ENCODE measurements at regions not wholly inside any gene's neighbourhood (a gene's known extent, or its start where the extent isn't known, plus 50 kb on each side); places are given as distances from the start of the nearest gene placed in this dataset.

DNA sequence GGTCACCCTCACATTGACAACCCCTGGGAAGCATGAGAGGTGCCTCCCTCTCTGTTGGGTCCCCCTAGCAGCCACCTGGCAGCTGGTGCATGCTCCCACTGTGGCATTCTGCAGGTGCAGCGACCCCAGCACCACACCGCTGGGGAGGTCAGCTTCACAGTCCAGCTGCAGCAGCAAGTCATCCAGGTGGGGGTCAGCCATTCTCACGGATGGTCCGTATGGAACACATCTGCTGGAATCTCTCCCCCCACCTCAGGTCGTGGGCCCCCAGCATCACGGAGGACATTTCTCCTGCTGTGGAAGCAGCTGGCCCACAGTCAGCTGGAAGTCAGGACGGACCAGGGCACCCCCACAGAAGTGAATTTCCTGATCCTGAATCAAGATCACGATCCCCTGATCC lies 201.3 kb downstream of the COG6 start:
- no peak overlapping the region for H3K4me3 ChIP-seq (ENCODE audit: low read length in 2 of 2)
- H3K4me1 ChIP-seq (ENCODE audit: control insufficient read depth, insufficient read depth, low read length), result no peaks in the 10 kb centered on the region
- H3K27ac ChIP-seq (ENCODE audit: low read length), result no peak overlapping the region
- no peaks in the 10 kb centered on the region for H3K27me3 ChIP-seq (ENCODE audit: control insufficient read depth in 1 of 2, insufficient read depth in 2 of 2, low read length in 2 of 2)
- H3K9me3 ChIP-seq (ENCODE audit: control insufficient read depth in 2 of 2, low read length in 2 of 2), result peaks cover 0 to 6% of the 10 kb centered on the region in 2 donors
- H3K9ac ChIP-seq (ENCODE audit: low read length in 2 of 2), result no peak overlapping the region
- no peaks in the 10 kb centered on the region for H3K36me3 ChIP-seq (ENCODE audit: control insufficient read depth in 2 of 2, insufficient read depth in 2 of 2, low read length in 2 of 2)

DNA sequence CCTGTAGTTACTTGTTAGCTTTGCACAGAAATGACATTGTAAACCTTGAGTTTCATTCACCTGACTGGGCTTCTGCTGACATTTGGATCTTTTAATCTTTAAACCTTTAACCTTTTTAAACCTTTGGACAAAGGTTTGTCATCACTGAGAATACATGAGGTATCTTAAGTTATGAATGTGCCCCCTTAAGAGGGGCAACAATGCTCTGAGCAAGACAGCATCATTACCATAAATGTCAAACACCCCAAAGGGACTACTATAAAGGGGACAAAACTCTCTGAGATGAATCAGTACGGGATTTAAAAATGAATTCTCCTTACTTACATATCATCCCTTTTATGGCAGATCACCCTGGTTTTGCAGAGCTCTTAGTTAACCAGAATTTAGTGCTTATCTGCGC lies 203.3 kb downstream of the COG6 start:
- Histone ChIP-seq H3K27ac (ENCODE audit: low read length) (no peak overlapping the region), H3K9ac (ENCODE audit: low read length in 2 of 2) (no peak overlapping the region), H3K4me3 (ENCODE audit: low read length in 2 of 2) (no peak overlapping the region), H3K9me3 (ENCODE audit: control insufficient read depth in 2 of 2, low read length in 2 of 2) (peaks cover 0 to 6% of the 10 kb centered on the region in 2 donors), H3K27me3 (ENCODE audit: control insufficient read depth in 1 of 2, insufficient read depth in 2 of 2, low read length in 2 of 2) (no peaks in the 10 kb centered on the region), H3K4me1 (ENCODE audit: control insufficient read depth, insufficient read depth, low read length) (no peaks in the 10 kb centered on the region), H3K36me3 (ENCODE audit: control insufficient read depth in 2 of 2, insufficient read depth in 2 of 2, low read length in 2 of 2) (no peaks in the 10 kb centered on the region)

DNA sequence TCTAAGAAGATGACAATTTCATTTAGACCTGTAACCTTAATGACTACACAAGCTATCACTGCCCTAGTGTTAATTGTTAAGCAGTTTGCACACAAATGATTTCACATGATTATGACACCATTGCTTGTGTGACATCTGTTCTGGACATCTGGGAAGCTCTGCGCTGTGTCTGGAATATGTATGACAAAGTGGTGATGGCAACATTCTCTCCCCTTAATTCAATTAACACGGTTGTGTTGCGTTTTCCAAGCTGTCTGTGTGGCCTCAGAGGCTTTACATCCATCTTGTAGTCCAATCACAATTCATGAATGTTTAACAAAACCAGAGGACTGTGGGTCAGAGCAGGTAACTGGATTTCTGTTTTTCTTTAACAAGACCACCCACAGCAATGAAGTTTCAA lies 204.4 kb downstream of the COG6 start:
- Histone ChIP-seq H3K36me3 (ENCODE audit: control insufficient read depth in 2 of 2, insufficient read depth in 2 of 2, low read length in 2 of 2) (no peaks in the 10 kb centered on the region), H3K9ac (ENCODE audit: low read length in 2 of 2) (no peak overlapping the region), H3K27ac (ENCODE audit: low read length) (no peak overlapping the region), H3K27me3 (ENCODE audit: control insufficient read depth in 1 of 2, insufficient read depth in 2 of 2, low read length in 2 of 2) (no peaks in the 10 kb centered on the region), H3K9me3 (ENCODE audit: control insufficient read depth in 2 of 2, low read length in 2 of 2) (peaks cover 0 to 6% of the 10 kb centered on the region in 2 donors), H3K4me3 (ENCODE audit: low read length in 2 of 2) (no peak overlapping the region), H3K4me1 (ENCODE audit: control insufficient read depth, insufficient read depth, low read length) (no peaks in the 10 kb centered on the region)

DNA sequence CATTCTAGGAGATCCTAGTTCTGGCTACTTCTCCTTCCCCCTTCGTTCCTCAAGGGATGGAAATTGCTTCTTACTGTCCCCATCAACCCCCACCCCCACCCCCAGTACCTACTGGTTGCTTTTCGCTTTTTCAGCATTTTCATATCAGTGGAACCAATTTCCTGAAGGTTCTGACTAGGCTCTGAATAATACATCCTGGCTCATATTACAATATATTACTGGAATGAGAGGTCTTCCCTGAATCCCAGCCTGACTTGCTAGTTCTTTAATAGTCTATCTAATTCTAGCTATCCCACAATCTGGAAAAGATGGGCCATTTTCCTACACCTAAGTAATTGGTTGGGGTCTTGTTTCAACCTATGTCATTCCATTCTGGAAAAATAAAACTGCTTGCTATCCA lies 207.4 kb downstream of the COG6 start:
- Histone ChIP-seq H3K4me3 (ENCODE audit: low read length in 2 of 2) (no peak overlapping the region), H3K36me3 (ENCODE audit: control insufficient read depth in 2 of 2, insufficient read depth in 2 of 2, low read length in 2 of 2) (no peaks in the 10 kb centered on the region), H3K4me1 (ENCODE audit: control insufficient read depth, insufficient read depth, low read length) (no peaks in the 10 kb centered on the region), H3K9ac (ENCODE audit: low read length in 2 of 2) (no peak overlapping the region), H3K9me3 (ENCODE audit: control insufficient read depth in 2 of 2, low read length in 2 of 2) (no peaks in the 10 kb centered on the region), H3K27ac (ENCODE audit: low read length) (no peak overlapping the region), H3K27me3 (ENCODE audit: control insufficient read depth in 1 of 2, insufficient read depth in 2 of 2, low read length in 2 of 2) (no peaks in the 10 kb centered on the region)

DNA sequence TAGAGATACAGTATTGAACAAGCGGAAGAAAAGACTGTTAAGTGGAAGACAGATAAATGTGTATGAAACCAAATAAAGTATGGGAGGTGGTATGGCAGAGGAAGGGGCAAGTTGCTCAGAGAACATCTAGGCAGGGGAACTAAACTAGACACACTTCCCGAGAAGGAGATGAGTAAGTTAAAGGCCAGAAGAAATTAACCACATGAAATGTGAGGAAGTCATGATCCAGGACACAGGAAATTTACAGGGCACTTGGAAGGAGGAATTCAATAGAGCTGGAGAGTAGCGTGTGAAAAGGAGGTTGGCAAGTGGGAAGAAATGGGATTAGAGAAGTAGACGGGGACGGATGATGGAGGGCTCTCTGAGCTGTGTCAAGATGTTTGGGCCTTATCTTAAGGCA lies 208.8 kb downstream of the COG6 start:
- Histone ChIP-seq H3K4me1 (ENCODE audit: control insufficient read depth, insufficient read depth, low read length) (no peaks in the 10 kb centered on the region), H3K9me3 (ENCODE audit: control insufficient read depth in 2 of 2, low read length in 2 of 2) (no peaks in the 10 kb centered on the region), H3K9ac (ENCODE audit: low read length in 2 of 2) (no peak overlapping the region), H3K27ac (ENCODE audit: low read length) (no peak overlapping the region), H3K36me3 (ENCODE audit: control insufficient read depth in 2 of 2, insufficient read depth in 2 of 2, low read length in 2 of 2) (no peaks in the 10 kb centered on the region), H3K27me3 (ENCODE audit: control insufficient read depth in 1 of 2, insufficient read depth in 2 of 2, low read length in 2 of 2) (peaks cover 0 to under 1% of the 10 kb centered on the region in 2 donors), H3K4me3 (ENCODE audit: low read length in 2 of 2) (no peak overlapping the region)

DNA sequence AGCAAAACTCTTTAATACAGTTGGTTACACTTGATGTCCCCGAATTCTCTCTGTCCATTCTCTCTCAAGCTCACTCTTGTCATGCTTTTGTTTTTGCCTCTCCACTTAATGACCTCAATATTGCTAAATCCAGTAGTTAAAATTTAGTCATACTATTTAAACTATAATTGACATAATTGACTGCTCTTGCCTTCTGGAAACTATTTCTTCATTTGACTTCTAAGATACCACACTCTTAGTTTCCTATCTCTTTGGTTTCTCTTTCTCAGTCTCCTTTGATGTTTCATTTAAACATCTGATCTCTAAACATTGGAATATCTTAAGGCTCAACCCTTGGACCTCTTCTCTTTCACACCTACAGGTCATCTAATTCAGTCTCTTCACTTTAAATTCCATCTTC lies 211.3 kb downstream of the COG6 start:
- H3K9ac ChIP-seq (ENCODE audit: low read length in 2 of 2), result no peak overlapping the region
- peaks cover 0 to 4% of the 10 kb centered on the region in 2 donors for H3K9me3 ChIP-seq (ENCODE audit: control insufficient read depth in 2 of 2, low read length in 2 of 2)
- no peak overlapping the region for H3K27ac ChIP-seq (ENCODE audit: low read length)
- peaks cover 0 to 4% of the 10 kb centered on the region in 2 donors for H3K27me3 ChIP-seq (ENCODE audit: control insufficient read depth in 1 of 2, insufficient read depth in 2 of 2, low read length in 2 of 2)
- H3K4me3 ChIP-seq (ENCODE audit: low read length in 2 of 2), result no peak overlapping the region
- no peaks in the 10 kb centered on the region for H3K36me3 ChIP-seq (ENCODE audit: control insufficient read depth in 2 of 2, insufficient read depth in 2 of 2, low read length in 2 of 2)
- no peaks in the 10 kb centered on the region for H3K4me1 ChIP-seq (ENCODE audit: control insufficient read depth, insufficient read depth, low read length)

DNA sequence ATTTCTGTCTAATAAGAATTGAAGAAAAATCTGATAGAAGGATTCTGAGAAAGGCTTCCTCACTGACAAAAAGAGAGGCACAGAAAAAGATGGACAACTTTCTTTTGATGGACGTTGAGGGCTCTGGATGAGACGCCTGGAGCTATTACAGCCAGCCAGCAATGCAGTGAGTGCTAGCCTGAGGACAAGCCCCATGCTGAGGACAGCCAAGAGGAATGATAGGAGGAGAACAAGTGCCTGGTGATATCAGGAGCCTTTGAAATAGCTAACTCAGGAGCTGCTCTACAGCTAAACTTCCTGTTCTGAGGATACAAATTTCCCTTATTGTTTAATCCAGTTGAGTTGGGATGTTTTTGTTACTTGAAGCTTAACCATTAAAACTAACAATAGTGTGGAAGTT lies 212.3 kb downstream of the COG6 start:
- Histone ChIP-seq H3K4me3 (ENCODE audit: low read length in 2 of 2) (no peak overlapping the region), H3K4me1 (ENCODE audit: control insufficient read depth, insufficient read depth, low read length) (no peaks in the 10 kb centered on the region), H3K9ac (ENCODE audit: low read length in 2 of 2) (no peak overlapping the region), H3K27me3 (ENCODE audit: control insufficient read depth in 1 of 2, insufficient read depth in 2 of 2, low read length in 2 of 2) (peaks cover 0 to 4% of the 10 kb centered on the region in 2 donors), H3K27ac (ENCODE audit: low read length) (no peak overlapping the region), H3K9me3 (ENCODE audit: control insufficient read depth in 2 of 2, low read length in 2 of 2) (peaks cover 0 to 4% of the 10 kb centered on the region in 2 donors), H3K36me3 (ENCODE audit: control insufficient read depth in 2 of 2, insufficient read depth in 2 of 2, low read length in 2 of 2) (no peaks in the 10 kb centered on the region)

DNA sequence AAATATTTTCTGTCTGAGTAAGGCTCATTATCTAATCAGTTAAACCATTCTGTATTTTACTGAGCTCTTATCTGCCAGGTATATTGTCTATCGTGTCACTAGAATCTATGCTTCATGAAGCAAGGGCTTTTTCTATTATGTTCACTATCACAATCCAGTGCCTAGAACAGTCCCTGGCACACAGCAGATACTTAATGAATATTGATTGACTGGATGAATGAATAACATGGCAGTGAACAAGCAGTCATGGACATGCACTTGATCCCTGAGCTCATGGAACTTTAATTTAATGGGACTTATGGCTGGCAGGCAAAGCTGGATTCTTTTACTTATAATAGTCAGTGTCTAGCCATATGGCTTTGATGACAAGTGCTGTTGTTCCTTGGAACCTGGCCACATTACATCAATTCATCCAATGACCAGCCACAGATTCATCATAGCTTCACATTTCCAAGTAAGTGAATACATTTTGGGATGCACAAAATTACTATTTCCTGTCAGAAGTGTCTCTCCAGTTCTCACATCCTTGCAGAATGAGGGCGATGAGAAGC lies 214.8 kb downstream of the COG6 start:
- Histone ChIP-seq H3K36me3 (ENCODE audit: control insufficient read depth in 2 of 2, insufficient read depth in 2 of 2, low read length in 2 of 2) (no peaks in the 10 kb centered on the region), H3K27ac (ENCODE audit: low read length) (no peak overlapping the region), H3K4me3 (ENCODE audit: low read length in 2 of 2) (no peak overlapping the region), H3K4me1 (ENCODE audit: control insufficient read depth, insufficient read depth, low read length) (no peaks in the 10 kb centered on the region), H3K27me3 (ENCODE audit: control insufficient read depth in 1 of 2, insufficient read depth in 2 of 2, low read length in 2 of 2) (peaks cover 0 to 4% of the 10 kb centered on the region in 2 donors), H3K9ac (ENCODE audit: low read length in 2 of 2) (no peak overlapping the region), H3K9me3 (ENCODE audit: control insufficient read depth in 2 of 2, low read length in 2 of 2) (peaks cover 0 to 4% of the 10 kb centered on the region in 2 donors)

DNA sequence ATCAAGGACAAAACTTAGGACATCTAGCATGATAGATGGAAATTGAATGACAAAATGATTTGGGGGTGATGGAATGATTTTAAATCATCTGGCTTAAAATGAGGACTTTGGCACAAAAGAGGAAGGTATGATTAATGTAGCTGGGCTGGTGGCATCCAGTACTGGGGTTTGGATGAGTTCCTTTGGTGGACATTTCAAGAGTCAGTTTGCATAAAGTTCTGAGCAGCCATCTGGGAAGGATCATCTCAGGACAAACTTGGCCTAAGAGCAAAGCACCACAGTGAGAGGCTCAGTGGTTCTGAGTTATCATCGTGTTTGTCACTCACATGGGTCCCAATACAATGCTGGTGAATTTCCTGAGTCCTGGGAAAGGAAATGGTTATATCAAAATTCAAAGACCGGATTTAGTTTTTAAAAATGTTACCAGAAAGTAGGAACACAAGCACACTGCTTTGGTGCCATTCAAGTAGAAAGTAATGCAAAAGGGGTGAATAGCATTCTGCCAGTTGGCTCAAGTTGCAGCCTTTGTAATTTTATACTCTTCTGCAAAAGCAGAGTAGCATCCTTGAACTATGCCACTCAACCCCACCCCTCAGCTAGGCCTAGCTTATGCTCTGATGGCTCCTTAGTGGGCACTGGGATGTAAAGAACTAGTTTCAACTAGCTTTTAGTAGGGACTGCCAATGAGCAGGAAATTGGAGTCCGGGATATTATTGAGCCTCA lies 219.0 kb downstream of the COG6 start:
- Histone ChIP-seq H3K27me3 (ENCODE audit: control insufficient read depth in 1 of 2, insufficient read depth in 2 of 2, low read length in 2 of 2) (peaks cover 0 to under 1% of the 10 kb centered on the region in 2 donors), H3K4me3 (ENCODE audit: low read length in 2 of 2) (no peak overlapping the region), H3K4me1 (ENCODE audit: control insufficient read depth, insufficient read depth, low read length) (peaks cover 3% of the 10 kb centered on the region), H3K27ac (ENCODE audit: low read length) (no peak overlapping the region), H3K9ac (ENCODE audit: low read length in 2 of 2) (no peak overlapping the region), H3K9me3 (ENCODE audit: control insufficient read depth in 2 of 2, low read length in 2 of 2) (peaks cover 0 to 4% of the 10 kb centered on the region in 2 donors), H3K36me3 (ENCODE audit: control insufficient read depth in 2 of 2, insufficient read depth in 2 of 2, low read length in 2 of 2) (no peaks in the 10 kb centered on the region)

DNA sequence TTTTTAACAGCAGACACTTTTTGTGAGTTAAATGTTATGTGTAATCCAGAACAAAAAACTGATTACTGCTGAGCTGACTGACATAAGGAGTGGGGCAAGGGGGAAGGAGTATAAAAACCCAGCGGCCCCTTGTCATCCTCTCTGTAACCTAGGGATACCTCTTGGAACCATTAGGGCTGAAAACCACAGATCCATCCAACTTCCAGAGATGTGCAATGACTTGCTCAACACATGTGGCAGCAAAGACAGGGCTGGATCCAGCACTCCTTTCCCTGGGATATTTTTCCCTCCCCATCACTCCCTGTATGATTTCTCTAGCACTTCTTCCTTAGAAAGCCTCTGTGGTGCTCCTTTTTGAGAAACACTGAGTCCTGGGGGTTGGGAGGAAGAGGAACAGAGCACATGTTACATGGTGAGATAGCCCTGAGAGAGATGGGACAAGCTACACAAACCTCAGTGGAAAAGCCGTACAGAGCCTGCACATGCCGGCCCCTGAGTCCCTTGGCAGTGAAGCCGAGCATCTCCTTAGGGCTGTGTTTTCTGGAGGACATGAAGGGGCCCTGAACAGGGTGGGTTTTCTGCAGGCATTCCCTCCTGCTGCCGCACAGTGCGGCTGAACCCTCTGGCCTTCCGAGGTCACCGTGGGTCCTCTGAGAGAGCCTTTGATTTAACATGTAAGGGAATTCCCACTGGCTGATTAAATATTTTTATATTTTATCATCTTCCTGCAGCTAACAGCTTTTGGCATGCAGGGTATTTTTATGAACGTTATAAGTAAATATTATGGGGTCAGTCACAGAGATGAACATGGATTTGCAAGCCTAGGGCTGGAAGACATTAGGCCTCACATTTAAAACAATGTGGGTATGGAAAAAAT lies 219.9 kb downstream of the COG6 start:
- no peaks in the 10 kb centered on the region for H3K27me3 ChIP-seq (ENCODE audit: control insufficient read depth in 1 of 2, insufficient read depth in 2 of 2, low read length in 2 of 2)
- no peak overlapping the region for H3K4me3 ChIP-seq (ENCODE audit: low read length in 2 of 2)
- no peaks in the 10 kb centered on the region for H3K36me3 ChIP-seq (ENCODE audit: control insufficient read depth in 2 of 2, insufficient read depth in 2 of 2, low read length in 2 of 2)
- H3K9me3 ChIP-seq (ENCODE audit: control insufficient read depth in 2 of 2, low read length in 2 of 2), result peaks cover 0 to 3% of the 10 kb centered on the region in 2 donors
- no peak overlapping the region for H3K27ac ChIP-seq (ENCODE audit: low read length)
- no peak overlapping the region for H3K9ac ChIP-seq (ENCODE audit: low read length in 2 of 2)
- peaks cover 3% of the 10 kb centered on the region for H3K4me1 ChIP-seq (ENCODE audit: control insufficient read depth, insufficient read depth, low read length)
